Parathyroid adenoma (tissue), 2 donors: ENCODE measurements at regions not wholly inside any gene's neighbourhood (a gene's known extent, or its start where the extent isn't known, plus 50 kb on each side); places are given as distances from the start of the nearest gene placed in this dataset.

ENCODE experiments used
- H2AFZ ChIP-seq: fragments of 300-600 bp; sonication (generic); one replicate; pipeline ENCODE4 v1.7.0; 2017; ENCODE audit warnings: antibody characterized with exemption, mild to moderate bottlenecking
- H3K27ac ChIP-seq: fragments of 300-600 bp; sonication (generic); one replicate; pipeline ENCODE4 v1.7.0; 2017
- H3K27me3 ChIP-seq: fragments of 300-600 bp; sonication (generic); one replicate; pipeline ENCODE4 v1.7.0; 2017; ENCODE audit warnings: low read length; ENCODE audit not compliant: control insufficient read depth, insufficient read depth
- H3K36me3 ChIP-seq: fragments of 300-600 bp; sonication (generic); one replicate; pipeline ENCODE4 v1.7.0; 2017; ENCODE audit warnings: low read length; ENCODE audit not compliant: control insufficient read depth, insufficient read depth
- H3K4me1 ChIP-seq: fragments of 300-600 bp; sonication (generic); one replicate; pipeline ENCODE4 v1.7.0; 2017; ENCODE audit warnings: control low read depth
- H3K4me2 ChIP-seq: fragments of 300-600 bp; sonication (generic); one replicate; pipeline ENCODE4 v1.7.0; 2017; ENCODE audit warnings: low read length
- H3K4me3 ChIP-seq: fragments of 300-600 bp; sonication (generic); one replicate; pipeline ENCODE4 v1.7.0; 2017; ENCODE audit warnings: low read depth, low read length
- H3K79me2 ChIP-seq: fragments of 300-600 bp; sonication (generic); one replicate; pipeline ENCODE4 v1.7.0; 2017; ENCODE audit warnings: control low read depth
- H3K9ac ChIP-seq: fragments of 300-600 bp; sonication (generic); one replicate; pipeline ENCODE4 v1.7.0; 2017; ENCODE audit warnings: mild to moderate bottlenecking
- H3K9me3 ChIP-seq: fragments of 300-600 bp; sonication (generic); one replicate; pipeline ENCODE4 v1.7.0; 2017; ENCODE audit warnings: low read length; ENCODE audit not compliant: control insufficient read depth
- CTCF ChIP-seq: fragments of 300-600 bp; sonication (generic); IDR thresholded peaks from one replicate; pipeline ENCODE4 v1.7.0; 2017; ENCODE audit warnings: antibody characterized with exemption, mild to moderate bottlenecking
- donor health status: primary hyperparathyroidism.

- no peak overlapping the region for H3K4me3 ChIP-seq
- peaks cover 3% of the 10 kb centered on the region for H3K79me2 ChIP-seq
- TF ChIP-seq CTCF, result no peak
- no peak overlapping the region for H3K9ac ChIP-seq
- no peak overlapping the region for H2AFZ ChIP-seq
- no peak overlapping the region for H3K4me2 ChIP-seq
- no peaks in the 10 kb centered on the region for H3K9me3 ChIP-seq
- H3K4me1 ChIP-seq, result no peaks in the 10 kb centered on the region
- no peaks in the 10 kb centered on the region for H3K27me3 ChIP-seq
- H3K27ac ChIP-seq, result no peak overlapping the region
- no peaks in the 10 kb centered on the region for H3K36me3 ChIP-seq
Measured at GRCh38 chr20:19945732-19946670, 71.2 kb upstream of the NAA20 start.

GRCh38 chr20:19947611-19948264 lies 69.4 kb upstream of the NAA20 start:
- no peaks in the 10 kb centered on the region for H3K36me3 ChIP-seq
- no peaks in the 10 kb centered on the region for H3K9me3 ChIP-seq
- H3K27me3 ChIP-seq, result no peaks in the 10 kb centered on the region
- H3K79me2 ChIP-seq, result peaks cover 3% of the 10 kb centered on the region
- H3K4me1 ChIP-seq, result no peaks in the 10 kb centered on the region
- no peak overlapping the region for H3K4me2 ChIP-seq
- H3K4me3 ChIP-seq, result no peak overlapping the region
- H2AFZ ChIP-seq, result no peak overlapping the region
- H3K9ac ChIP-seq, result no peak overlapping the region
- TF ChIP-seq CTCF, result no peak
- no peak overlapping the region for H3K27ac ChIP-seq

- no peaks in the 10 kb centered on the region for H3K4me1 ChIP-seq
- H3K9ac ChIP-seq, result no peak overlapping the region
- H2AFZ ChIP-seq, result no peak overlapping the region
- H3K79me2 ChIP-seq, result peaks cover 3% of the 10 kb centered on the region
- no peak overlapping the region for H3K27ac ChIP-seq
- H3K36me3 ChIP-seq, result no peaks in the 10 kb centered on the region
- no peak overlapping the region for H3K4me2 ChIP-seq
- TF ChIP-seq CTCF, result no peak
- H3K27me3 ChIP-seq, result no peaks in the 10 kb centered on the region
- no peak overlapping the region for H3K4me3 ChIP-seq
- H3K9me3 ChIP-seq, result no peaks in the 10 kb centered on the region
Measured at GRCh38 chr20:19949195-19949867, 67.8 kb upstream of the NAA20 start.

- H3K27me3 ChIP-seq, result no peaks in the 10 kb centered on the region
- H3K27ac ChIP-seq, result no peak overlapping the region
- H3K9me3 ChIP-seq, result no peaks in the 10 kb centered on the region
- no peak for TF ChIP-seq CTCF
- H3K4me2 ChIP-seq, result no peak overlapping the region
- no peak overlapping the region for H3K4me3 ChIP-seq
- no peak overlapping the region for H2AFZ ChIP-seq
- H3K9ac ChIP-seq, result no peak overlapping the region
- no peaks in the 10 kb centered on the region for H3K36me3 ChIP-seq
- peaks cover 3% of the 10 kb centered on the region for H3K79me2 ChIP-seq
- H3K4me1 ChIP-seq, result no peaks in the 10 kb centered on the region
Measured at GRCh38 chr20:19950042-19950441, 67.1 kb upstream of the NAA20 start.
